NB4 (cell line): ENCODE measurements at regions not wholly inside any gene's neighbourhood (a gene's known extent, or its start where the extent isn't known, plus 50 kb on each side); places are given as distances from the start of the nearest gene placed in this dataset.

ENCODE experiments used
- DNase-seq: peaks from one replicate; pipeline ENCODE4 v3.0.0; 2010; ENCODE audit warnings: low read depth
- H3K4me3 ChIP-seq: one replicate; pipeline ENCODE4 v1.5.1; 2011; ENCODE audit warnings: mild to moderate bottlenecking, low read depth, low read length, moderate library complexity
- MAX ChIP-seq: IDR thresholded peaks from 2 replicates; pipeline ENCODE4 v1.6.1; 2011; ENCODE audit warnings: low read depth, low read length
- MYC ChIP-seq: IDR thresholded peaks from 2 replicates; pipeline ENCODE4 v1.6.1; 2011; ENCODE audit warnings: low read depth, low read length
- POLR2A ChIP-seq: IDR thresholded peaks from 2 replicates; pipeline ENCODE4 v1.6.1; 2011; ENCODE audit warnings: mild to moderate bottlenecking; ENCODE audit not compliant: insufficient read length; ENCODE audit errors: extremely low read depth
- TF ChIP-seq, protein P1 (sequence below): IDR thresholded peaks from one replicate; pipeline ENCODE4 v1.5.1; 2012; ENCODE audit warnings: low read depth, low read length

DNA sequence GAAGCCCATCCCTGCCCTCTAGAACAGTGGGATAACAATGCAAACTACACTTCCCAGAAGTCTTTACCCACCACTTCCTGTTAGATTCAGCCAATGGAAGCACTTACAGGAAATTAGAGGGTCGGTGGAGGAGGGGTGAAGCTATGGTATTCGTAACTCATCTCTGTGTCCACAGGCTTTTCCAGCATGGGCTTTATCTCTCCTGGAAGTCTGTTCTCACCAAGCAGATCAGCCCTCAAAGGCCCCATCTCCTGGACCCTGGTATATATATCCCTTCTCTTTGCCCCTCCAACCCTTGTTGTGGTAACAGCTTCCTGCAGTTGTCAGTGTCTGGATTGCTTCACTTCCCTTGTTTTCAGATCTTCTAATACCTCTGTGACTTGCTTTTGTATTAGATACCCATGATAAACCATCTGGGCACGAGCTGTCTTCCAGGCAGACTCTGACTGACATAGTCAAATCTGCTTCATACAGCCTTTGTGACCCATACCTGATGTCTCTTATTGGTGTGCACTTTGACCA lies 475.0 kb upstream of the POU3F3 start:
- H3K4me3 ChIP-seq: peak overlapping the region; percentile 69
- TF ChIP-seq POLR2A (no peak), MAX (no peak), MYC (no peak)
- TF ChIP-seq, protein P1, sequence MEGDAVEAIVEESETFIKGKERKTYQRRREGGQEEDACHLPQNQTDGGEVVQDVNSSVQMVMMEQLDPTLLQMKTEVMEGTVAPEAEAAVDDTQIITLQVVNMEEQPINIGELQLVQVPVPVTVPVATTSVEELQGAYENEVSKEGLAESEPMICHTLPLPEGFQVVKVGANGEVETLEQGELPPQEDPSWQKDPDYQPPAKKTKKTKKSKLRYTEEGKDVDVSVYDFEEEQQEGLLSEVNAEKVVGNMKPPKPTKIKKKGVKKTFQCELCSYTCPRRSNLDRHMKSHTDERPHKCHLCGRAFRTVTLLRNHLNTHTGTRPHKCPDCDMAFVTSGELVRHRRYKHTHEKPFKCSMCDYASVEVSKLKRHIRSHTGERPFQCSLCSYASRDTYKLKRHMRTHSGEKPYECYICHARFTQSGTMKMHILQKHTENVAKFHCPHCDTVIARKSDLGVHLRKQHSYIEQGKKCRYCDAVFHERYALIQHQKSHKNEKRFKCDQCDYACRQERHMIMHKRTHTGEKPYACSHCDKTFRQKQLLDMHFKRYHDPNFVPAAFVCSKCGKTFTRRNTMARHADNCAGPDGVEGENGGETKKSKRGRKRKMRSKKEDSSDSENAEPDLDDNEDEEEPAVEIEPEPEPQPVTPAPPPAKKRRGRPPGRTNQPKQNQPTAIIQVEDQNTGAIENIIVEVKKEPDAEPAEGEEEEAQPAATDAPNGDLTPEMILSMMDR: no peak
- peak; percentile 68 for DNase-seq

- TF ChIP-seq POLR2A (no peak), MAX (no peak), MYC (no peak)
- TF ChIP-seq, protein P1: no peak
- no peak for DNase-seq
- no peak overlapping the region for H3K4me3 ChIP-seq
Measured at GRCh38 chr2:104384961-104385360, 469.0 kb upstream of the POU3F3 start.

DNA sequence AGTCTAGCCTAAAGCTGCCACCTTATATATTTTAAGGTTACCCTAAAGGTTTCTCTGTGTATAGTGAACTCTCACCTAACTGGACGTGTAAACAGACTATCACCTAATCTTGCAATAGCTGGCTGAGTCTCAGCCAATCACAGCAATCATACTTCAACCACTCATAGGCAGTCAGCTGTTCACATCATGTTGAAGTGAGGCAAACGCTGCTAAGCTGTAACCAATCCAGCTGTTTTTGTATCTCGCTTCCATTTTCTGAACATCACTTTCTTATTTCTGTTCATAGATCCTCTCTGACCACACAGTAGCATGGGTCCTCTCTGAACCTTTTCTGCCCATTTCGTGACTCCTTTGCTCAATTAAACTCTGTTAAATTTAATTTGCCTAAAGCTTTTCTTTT lies 468.2 kb upstream of the POU3F3 start:
- no peak overlapping the region for H3K4me3 ChIP-seq
- TF ChIP-seq POLR2A: no peak
- no peak for TF ChIP-seq MAX
- no peak for TF ChIP-seq MYC
- TF ChIP-seq, protein P1: no peak
- DNase-seq: no peak

DNA sequence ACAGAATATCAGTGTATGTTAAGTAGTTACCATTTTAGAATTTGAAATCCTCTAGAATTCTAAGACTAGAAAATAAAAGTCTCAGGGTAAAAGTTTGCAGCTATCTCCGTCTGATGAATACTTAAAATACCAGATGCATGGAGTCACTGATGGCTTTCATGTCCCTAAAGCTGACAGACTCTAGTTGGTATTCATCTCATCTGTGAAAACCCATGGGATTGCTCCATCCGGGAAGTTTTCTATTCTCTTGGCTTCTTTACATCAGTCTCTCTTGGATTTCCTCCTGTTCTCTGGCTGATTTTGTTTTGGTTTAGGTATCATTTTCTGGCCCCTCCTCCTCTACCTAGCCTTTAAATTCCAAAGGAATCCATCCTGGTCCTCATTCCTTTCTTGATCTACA lies 465.6 kb upstream of the POU3F3 start:
- no peak for DNase-seq
- H3K4me3 ChIP-seq: no peak overlapping the region
- TF ChIP-seq MAX (no peak), POLR2A (no peak), MYC (no peak)
- TF ChIP-seq, protein P1: no peak

GRCh38 chr2:104402825-104403224 lies 451.1 kb upstream of the POU3F3 start:
- DNase-seq: no peak
- no peak overlapping the region for H3K4me3 ChIP-seq
- TF ChIP-seq, protein P1: no peak
- TF ChIP-seq MAX: no peak
- TF ChIP-seq POLR2A: no peak
- TF ChIP-seq MYC: no peak

- no peak for TF ChIP-seq POLR2A
- no peak for TF ChIP-seq MYC
- TF ChIP-seq, protein P1: no peak
- TF ChIP-seq MAX: no peak
- no peak for DNase-seq
- H3K4me3 ChIP-seq: no peak overlapping the region
Measured at GRCh38 chr2:104404526-104404925, 449.4 kb upstream of the POU3F3 start.
